Thyroid gland (tissue), 4 donors: ENCODE measurements at regions not wholly inside any gene's neighbourhood (a gene's known extent, or its start where the extent isn't known, plus 50 kb on each side); places are given as distances from the start of the nearest gene placed in this dataset.

Experiments used
- DNase-seq, 2 donors: peaks; one replicate each; pipeline ENCODE4 v3.0.0-alpha.2; 2019
- H3K27ac ChIP-seq, 3 donors: fragments of 200-600 bp; sonication (generic); 1 replicate in 2 of 3; 2 replicates in 1 of 3; pipeline ENCODE4 v1.5.1; 2016 to 2019; ENCODE audit warnings: mild to moderate bottlenecking in 1 of 3, moderate library complexity in 1 of 3
- H3K27me3 ChIP-seq: fragments of 200-600 bp; sonication (generic); one replicate; pipeline ENCODE4 v1.5.1; 2019
- H3K36me3 ChIP-seq, 2 donors: fragments of 200-600 bp; sonication (generic); one replicate each; pipeline ENCODE4 v1.5.1; 2016 to 2019
- H3K4me1 ChIP-seq, 2 donors: fragments of 200-600 bp; sonication (generic); one replicate each; pipeline ENCODE4 v1.5.1; 2017 to 2019
- H3K4me3 ChIP-seq, 3 donors: fragments of 200-600 bp; sonication (generic); replicated peaks in 1 of 3; 1 replicate in 2 of 3; 2 replicates in 1 of 3; pipeline ENCODE4 v1.5.1; 2016; ENCODE audit warnings: mild to moderate bottlenecking in 1 of 3
- H3K9me3 ChIP-seq: fragments of 200-600 bp; sonication (generic); one replicate; pipeline ENCODE4 v1.5.1; 2017
- POLR2A ChIP-seq, 2 donors: fragments of 450-650 bp; IDR thresholded peaks; one replicate each; pipeline ENCODE4 v1.6.1; 2017; ENCODE audit warnings: antibody characterized with exemption in 2 of 2, mild to moderate bottlenecking in 2 of 2, moderate library complexity in 1 of 2
- WGBS, 2 donors: methylation state at CpG; one replicate each; pipeline ENCODE4 v1.1.5; 2017; 5-methylcytosine and 5-hydroxymethylcytosine counted together
- intact Hi-C: fragments of 100-400 bp; cut with DNase I; formaldehyde crosslinking; loops from one replicate; pipeline ENCODE4 v1.15.1; 2023
- TF ChIP-seq, protein P1 (sequence below), 6 experiments: fragments of 200-600 bp in 3 of 6; fragments of 450-650 bp in 3 of 6; sonication (generic) in 3 of 6; IDR thresholded peaks; one replicate each; pipeline ENCODE4 v1.5.1; 2016 to 2019; ENCODE audit warnings: antibody characterized with exemption in 6 of 6, mild to moderate bottlenecking in 2 of 6, inconsistent platforms in 1 of 6, moderate library complexity in 1 of 6

DNA sequence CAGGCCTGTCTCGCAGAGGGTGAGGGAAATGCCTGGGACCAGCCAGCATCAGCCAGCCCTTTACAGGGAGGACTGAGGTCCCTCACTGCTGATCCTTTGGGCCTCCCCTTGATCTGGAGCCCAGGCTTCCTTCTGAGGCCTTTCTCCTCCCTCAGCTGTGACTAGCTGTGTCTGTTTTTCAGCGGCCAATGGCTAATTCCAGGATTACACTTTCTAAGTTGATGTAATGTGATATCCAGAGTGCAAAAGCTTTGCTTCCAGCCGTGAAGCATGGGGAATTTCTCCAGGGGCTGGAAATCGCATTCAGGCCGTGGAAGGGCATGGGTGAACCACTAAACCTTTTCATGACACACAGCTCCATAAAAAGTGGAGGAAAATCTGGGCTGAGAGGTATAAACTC is 157.6 kb downstream of the SHQ1 start:
- no peak for DNase-seq
- Histone ChIP-seq H3K4me3 (no peak overlapping the region), H3K36me3 (no peaks in the 10 kb centered on the region), H3K4me1 (no peaks in the 10 kb centered on the region), H3K9me3 (no peaks in the 10 kb centered on the region), H3K27me3 (no peaks in the 10 kb centered on the region), H3K27ac (no peak overlapping the region)
- WGBS, 2 donors: 83 to 88% methylated on average over 5 of the region's 5 CpGs
- no peak for TF ChIP-seq POLR2A (IDR thresholded peaks at IDR 0.05)
- TF ChIP-seq, protein P1, sequence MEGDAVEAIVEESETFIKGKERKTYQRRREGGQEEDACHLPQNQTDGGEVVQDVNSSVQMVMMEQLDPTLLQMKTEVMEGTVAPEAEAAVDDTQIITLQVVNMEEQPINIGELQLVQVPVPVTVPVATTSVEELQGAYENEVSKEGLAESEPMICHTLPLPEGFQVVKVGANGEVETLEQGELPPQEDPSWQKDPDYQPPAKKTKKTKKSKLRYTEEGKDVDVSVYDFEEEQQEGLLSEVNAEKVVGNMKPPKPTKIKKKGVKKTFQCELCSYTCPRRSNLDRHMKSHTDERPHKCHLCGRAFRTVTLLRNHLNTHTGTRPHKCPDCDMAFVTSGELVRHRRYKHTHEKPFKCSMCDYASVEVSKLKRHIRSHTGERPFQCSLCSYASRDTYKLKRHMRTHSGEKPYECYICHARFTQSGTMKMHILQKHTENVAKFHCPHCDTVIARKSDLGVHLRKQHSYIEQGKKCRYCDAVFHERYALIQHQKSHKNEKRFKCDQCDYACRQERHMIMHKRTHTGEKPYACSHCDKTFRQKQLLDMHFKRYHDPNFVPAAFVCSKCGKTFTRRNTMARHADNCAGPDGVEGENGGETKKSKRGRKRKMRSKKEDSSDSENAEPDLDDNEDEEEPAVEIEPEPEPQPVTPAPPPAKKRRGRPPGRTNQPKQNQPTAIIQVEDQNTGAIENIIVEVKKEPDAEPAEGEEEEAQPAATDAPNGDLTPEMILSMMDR (IDR thresholded peaks at IDR 0.05): no peak
- intact Hi-C loops: no loop called here

DNA sequence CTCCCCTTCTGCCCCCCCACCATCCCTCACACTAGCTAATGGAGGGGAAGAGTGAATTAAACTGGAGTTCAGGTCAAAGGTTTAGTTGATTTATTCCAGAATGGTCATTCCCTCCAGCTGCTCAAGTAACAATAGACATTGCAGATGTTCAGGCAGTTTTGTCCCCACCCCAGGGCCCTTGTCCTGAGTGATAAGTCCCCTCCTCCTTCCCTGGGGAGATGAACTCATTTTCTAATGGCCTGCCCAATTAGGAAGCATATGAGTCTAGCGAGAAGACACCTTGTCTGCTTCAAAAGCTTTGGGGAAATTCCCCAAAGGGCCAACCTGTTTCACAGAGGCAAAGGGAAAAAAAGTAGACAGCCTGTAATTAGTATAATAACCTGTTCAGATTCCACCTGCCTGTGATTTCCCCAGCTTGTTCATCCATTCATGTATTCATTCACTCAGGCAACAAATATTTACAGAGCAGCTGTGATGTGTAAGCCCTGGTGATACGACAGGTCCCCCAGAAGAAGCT is 165.3 kb downstream of the SHQ1 start:
- Histone ChIP-seq H3K9me3 (no peaks in the 10 kb centered on the region), H3K4me1 (no peaks in the 10 kb centered on the region), H3K27me3 (no peaks in the 10 kb centered on the region), H3K27ac (no peak overlapping the region), H3K4me3 (no peak overlapping the region), H3K36me3 (no peaks in the 10 kb centered on the region)
- WGBS, 2 donors: 90 to 94% methylated on average over 2 of the region's 2 CpGs
- TF ChIP-seq, protein P1 (IDR thresholded peaks at IDR 0.05): no peak
- TF ChIP-seq POLR2A (IDR thresholded peaks at IDR 0.05): no peak
- DNase-seq: no peak
- intact Hi-C loops: no loop called here

DNA sequence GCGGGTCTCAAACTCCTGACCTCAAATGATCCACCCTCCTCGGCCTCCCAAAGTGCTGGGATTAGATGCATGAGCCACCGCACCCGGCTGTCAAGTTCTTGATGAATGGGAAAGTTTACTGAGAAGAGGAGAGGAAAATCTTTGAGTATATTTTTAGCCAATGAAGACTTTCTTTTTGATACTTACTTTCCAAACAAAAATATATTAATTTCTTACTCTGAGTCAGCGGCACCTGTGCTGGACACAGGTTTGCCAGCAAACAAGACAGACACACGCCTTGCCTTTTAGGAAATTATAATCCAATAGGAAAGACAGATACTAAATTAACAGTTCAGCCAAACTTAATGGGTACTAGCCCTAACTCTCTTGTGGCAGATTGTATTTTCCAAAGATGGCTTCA is 166.6 kb downstream of the SHQ1 start:
- Histone ChIP-seq H3K36me3 (no peaks in the 10 kb centered on the region), H3K9me3 (no peaks in the 10 kb centered on the region), H3K27me3 (no peaks in the 10 kb centered on the region), H3K27ac (no peak overlapping the region), H3K4me3 (no peak overlapping the region), H3K4me1 (no peaks in the 10 kb centered on the region)
- DNase-seq: no peak
- intact Hi-C loops: no loop called here
- 89 to 95% methylated on average over 6 of the region's 6 CpGs for WGBS, 2 donors
- no peak for TF ChIP-seq POLR2A (IDR thresholded peaks at IDR 0.05)
- TF ChIP-seq, protein P1 (IDR thresholded peaks at IDR 0.05): no peak

DNA sequence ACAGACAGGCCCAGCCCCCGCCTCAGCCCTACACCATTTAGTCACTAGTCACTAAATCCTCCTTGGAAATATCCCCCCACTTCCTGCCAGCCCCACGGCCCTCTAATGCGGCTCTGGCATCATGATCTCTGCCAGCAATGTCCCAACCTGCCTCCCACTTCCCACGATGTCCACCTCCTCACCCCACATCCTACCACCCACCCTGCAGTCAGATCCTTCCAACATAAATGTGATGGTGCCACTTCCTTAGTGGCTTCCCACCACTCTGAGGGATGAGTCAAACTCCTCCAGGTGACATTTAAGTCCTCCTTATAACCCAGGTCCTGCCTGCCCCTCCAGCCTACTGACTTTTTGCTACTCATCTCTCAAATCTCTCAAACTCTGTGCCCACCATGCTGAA is 167.5 kb downstream of the SHQ1 start:
- no peak for DNase-seq
- no peaks in the 10 kb centered on the region for H3K36me3 ChIP-seq
- H3K27ac ChIP-seq: no peak overlapping the region
- H3K27me3 ChIP-seq: no peaks in the 10 kb centered on the region
- H3K9me3 ChIP-seq: no peaks in the 10 kb centered on the region
- no peak overlapping the region for H3K4me3 ChIP-seq
- no peak for TF ChIP-seq POLR2A (IDR thresholded peaks at IDR 0.05)
- TF ChIP-seq, protein P1 (IDR thresholded peaks at IDR 0.05): no peak
- WGBS, 2 donors: 78 to 85% methylated on average over 4 of the region's 4 CpGs
- no peaks in the 10 kb centered on the region for H3K4me1 ChIP-seq
- intact Hi-C loops: no loop called here

DNA sequence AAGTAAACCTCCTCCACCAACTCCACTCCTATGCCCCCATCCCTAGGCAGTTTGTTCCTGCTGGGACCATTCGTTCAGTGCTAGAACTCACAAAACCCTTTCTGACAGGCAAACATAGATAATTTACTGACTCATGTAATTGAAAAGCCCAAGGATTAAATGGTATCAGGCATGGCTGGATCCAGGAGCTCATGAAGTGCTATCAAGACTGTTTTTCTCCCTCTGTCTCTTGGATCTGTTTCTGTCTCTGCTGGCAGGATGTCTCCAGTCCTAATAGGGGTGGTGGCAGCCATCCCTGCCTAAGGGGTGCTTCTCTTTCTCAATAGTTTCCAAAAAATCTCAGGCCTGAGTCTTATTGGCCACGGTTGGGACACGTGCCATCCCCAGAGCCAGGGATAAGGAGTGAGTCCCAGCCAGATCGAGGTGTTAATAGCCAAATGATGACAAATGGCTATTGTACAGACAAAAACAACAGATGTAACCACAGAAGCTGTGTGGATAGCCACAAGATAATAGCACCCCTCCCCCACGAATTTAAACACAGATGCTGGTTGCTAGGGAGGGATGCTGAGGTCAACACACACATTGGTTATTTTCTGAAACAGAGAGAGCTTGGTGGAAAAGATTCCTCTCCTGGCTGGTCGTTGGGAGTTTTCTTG is 168.6 kb downstream of the SHQ1 start:
- no peak for DNase-seq
- no peak overlapping the region for H3K27ac ChIP-seq
- no peaks in the 10 kb centered on the region for H3K36me3 ChIP-seq
- no peak overlapping the region for H3K4me3 ChIP-seq
- no peaks in the 10 kb centered on the region for H3K4me1 ChIP-seq
- WGBS, 2 donors: 67 to 76% methylated on average over 6 of the region's 6 CpGs
- no peaks in the 10 kb centered on the region for H3K9me3 ChIP-seq
- TF ChIP-seq, protein P1 (IDR thresholded peaks at IDR 0.05): no peak
- no peak for TF ChIP-seq POLR2A (IDR thresholded peaks at IDR 0.05)
- intact Hi-C loops: no loop called here
- no peaks in the 10 kb centered on the region for H3K27me3 ChIP-seq
